GM12872 (cell line): ENCODE measurements at regions not wholly inside any gene's neighbourhood (a gene's known extent, or its start where the extent isn't known, plus 50 kb on each side); places are given as distances from the start of the nearest gene placed in this dataset.

Experiments used
- CTCF ChIP-seq: IDR thresholded peaks from 3 replicates; pipeline ENCODE4 v1.5.1; 2011; ENCODE audit warnings: low read depth, mild to moderate bottlenecking, low read length, moderate library complexity; ENCODE audit not compliant: insufficient read depth

- TF ChIP-seq CTCF: no peak
Measured at GRCh38 chrX:87397103-87397886, 120.3 kb upstream of the KLHL4 start.

DNA sequence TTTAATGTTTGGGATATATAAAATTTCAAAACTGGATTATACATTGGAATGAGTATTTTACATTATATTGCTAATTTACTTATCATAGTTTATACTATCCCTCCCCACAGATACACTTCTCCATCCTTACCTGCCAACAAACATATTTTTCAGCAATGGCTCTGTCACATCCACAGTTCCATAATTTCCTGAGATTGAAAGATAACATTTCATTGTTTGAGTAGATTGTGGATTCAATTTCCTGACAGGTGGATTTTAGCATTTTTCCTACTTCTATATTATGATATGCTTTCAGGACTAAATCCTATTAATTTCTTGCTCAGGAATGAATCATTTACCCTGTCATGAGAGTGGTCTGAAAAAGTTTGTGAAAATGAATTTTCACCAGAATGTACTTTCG is 115.3 kb upstream of the KLHL4 start:
- no peak for TF ChIP-seq CTCF

- no peak for TF ChIP-seq CTCF
Measured at GRCh38 chrX:87403551-87403950, 114.1 kb upstream of the KLHL4 start.

DNA sequence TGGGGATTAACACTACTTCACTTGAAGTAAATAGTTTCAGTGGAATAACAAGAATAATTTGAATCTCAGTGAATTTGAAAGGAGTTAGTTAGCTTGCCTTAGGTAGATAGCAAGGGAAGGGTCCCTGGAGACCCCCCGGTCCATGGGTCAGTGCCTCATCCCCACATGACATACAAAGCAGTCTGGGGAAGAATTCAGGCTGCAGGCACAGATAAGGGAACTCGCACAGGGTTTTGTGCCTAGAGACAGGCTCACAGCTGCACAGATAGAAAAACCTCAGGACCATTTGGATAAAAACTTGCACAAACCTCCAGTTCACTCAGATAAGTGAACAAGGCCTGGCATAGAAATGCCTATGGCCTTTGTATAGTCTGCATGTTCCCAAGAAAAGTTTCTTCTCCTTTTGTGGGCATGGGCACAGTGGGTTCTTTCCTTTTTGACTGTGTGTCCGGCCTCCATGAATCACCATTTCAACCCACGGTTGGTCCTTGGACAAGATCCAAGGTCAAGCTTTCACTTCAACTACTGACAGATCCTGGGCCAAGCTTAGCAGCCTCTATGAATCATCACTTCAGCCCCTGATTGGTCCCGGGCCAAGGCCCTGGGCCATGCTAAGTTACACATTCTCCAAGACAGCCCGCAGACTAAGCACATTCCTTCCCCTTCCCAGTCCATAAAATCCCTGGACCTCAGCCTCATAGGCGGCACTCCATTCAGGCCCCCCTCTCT is 108.3 kb upstream of the KLHL4 start:
- no peak for TF ChIP-seq CTCF

GRCh38 chrX:87425618-87426017 is 92.0 kb upstream of the KLHL4 start:
- TF ChIP-seq CTCF: no peak

- TF ChIP-seq CTCF: no peak
Measured at GRCh38 chrX:87434618-87435017, 83.0 kb upstream of the KLHL4 start.
